ENCODE measurements at regions not wholly inside any gene's neighbourhood (a gene's known extent, or its start where the extent isn't known, plus 50 kb on each side); places are given as distances from the start of the nearest gene placed in this dataset.
"Not testable (repeated sequence)": the region's sequence is repeated elsewhere in the genome, so short reads cannot be mapped to it uniquely, and the experiment has no call there.

DNA sequence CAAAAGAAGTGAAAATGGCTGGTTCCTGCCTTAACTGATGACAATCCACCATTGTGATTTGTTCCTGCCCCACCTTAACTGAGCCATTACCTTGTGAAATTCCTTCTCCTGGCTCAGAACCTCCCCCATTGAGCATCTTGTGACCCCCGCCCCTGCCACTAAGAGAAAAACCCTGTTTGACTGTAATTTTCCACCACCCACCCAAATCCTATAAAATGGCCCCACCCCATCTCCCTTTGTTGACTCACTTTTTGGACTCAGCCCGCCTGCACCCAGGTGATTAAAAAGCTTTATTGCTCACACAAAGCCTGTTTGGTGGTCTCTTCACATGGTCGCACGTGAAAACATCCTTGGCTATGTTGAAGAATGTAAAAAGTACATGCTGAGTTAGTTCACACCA lies 197.6 kb upstream of the FBN2 start:
- not testable (repeated sequence) for TF ChIP-seq CTCF (IDR thresholded peaks at IDR 0.05 in 4 of 5, conservative IDR thresholded peaks at IDR 0.05 in 1 of 5); POLR2A (IDR thresholded peaks at IDR 0.05)

Measured in gastrocnemius medialis (tissue), 4 donors.